Chondrocyte (in vitro differentiated cells): ENCODE measurements at regions not wholly inside any gene's neighbourhood (a gene's known extent, or its start where the extent isn't known, plus 50 kb on each side); places are given as distances from the start of the nearest gene placed in this dataset.

Experiments
- DNase-seq: peaks from one replicate; pipeline ENCODE4 v3.0.0; 2021; ENCODE audit warnings: mixed read lengths, low spot score
- H3K27ac Mint-ChIP-seq: one replicate; pipeline ENCODE4 v1.8.0; 2021; ENCODE audit warnings: mild to moderate bottlenecking, moderate library complexity, mixed read lengths; ENCODE audit not compliant: unreplicated experiment
- H3K27me3 Mint-ChIP-seq: 2 replicates; pipeline ENCODE4 v1.8.0; 2021; ENCODE audit warnings: low read depth, mixed read lengths
- H3K36me3 Mint-ChIP-seq: 2 replicates; pipeline ENCODE4 v1.8.0; 2021; ENCODE audit warnings: low read depth, mixed read lengths
- H3K4me1 Mint-ChIP-seq: 2 replicates; pipeline ENCODE4 v1.8.0; 2021; ENCODE audit warnings: low read depth, mild to moderate bottlenecking, mixed read lengths
- H3K4me3 Mint-ChIP-seq: one replicate; pipeline ENCODE4 v1.8.0; 2021; ENCODE audit warnings: mild to moderate bottlenecking, moderate library complexity, mixed read lengths; ENCODE audit not compliant: unreplicated experiment
- H3K9me3 Mint-ChIP-seq: 2 replicates; pipeline ENCODE4 v1.8.0; 2021; ENCODE audit warnings: low read depth, mixed read lengths
- CTCF ChIP-seq: fragments of 200-600 bp; sonication (generic); IDR thresholded peaks from 2 replicates; pipeline ENCODE4 v1.5.0; 2021; ENCODE audit warnings: antibody characterized with exemption, mild to moderate bottlenecking, moderate library complexity

- peaks cover 2% of the 10 kb centered on the region for H3K9me3 Mint-ChIP-seq
- no peaks in the 10 kb centered on the region for H3K4me1 Mint-ChIP-seq
- H3K27ac Mint-ChIP-seq: no peak overlapping the region
- H3K36me3 Mint-ChIP-seq: no peaks in the 10 kb centered on the region
- H3K27me3 Mint-ChIP-seq: no peaks in the 10 kb centered on the region
- no peak for TF ChIP-seq CTCF
- no peak overlapping the region for H3K4me3 Mint-ChIP-seq
- no peak for DNase-seq
These were observed 154.0 kb upstream of the ARL4C start for GRCh38 chr2:234650911-234651310.

GRCh38 chr2:234649951-234650350 lies 153.1 kb upstream of the ARL4C start:
- Mint-ChIP-seq H3K27me3 (no peaks in the 10 kb centered on the region), H3K4me3 (no peak overlapping the region), H3K27ac (no peak overlapping the region), H3K9me3 (peaks cover 2% of the 10 kb centered on the region), H3K4me1 (no peaks in the 10 kb centered on the region), H3K36me3 (no peaks in the 10 kb centered on the region)
- no peak for DNase-seq
- TF ChIP-seq CTCF: no peak

GRCh38 chr2:234643407-234643806 lies 146.5 kb upstream of the ARL4C start:
- H3K9me3 Mint-ChIP-seq: peaks cover 22% of the 10 kb centered on the region
- H3K27me3 Mint-ChIP-seq: no peaks in the 10 kb centered on the region
- no peak overlapping the region for H3K4me3 Mint-ChIP-seq
- no peak for TF ChIP-seq CTCF
- no peaks in the 10 kb centered on the region for H3K4me1 Mint-ChIP-seq
- DNase-seq: no peak
- H3K27ac Mint-ChIP-seq: no peak overlapping the region
- peaks cover 2% of the 10 kb centered on the region for H3K36me3 Mint-ChIP-seq

- Mint-ChIP-seq H3K4me1 (no peaks in the 10 kb centered on the region), H3K4me3 (no peak overlapping the region), H3K27me3 (no peaks in the 10 kb centered on the region), H3K9me3 (peaks cover 22% of the 10 kb centered on the region), H3K36me3 (peaks cover 2% of the 10 kb centered on the region), H3K27ac (no peak overlapping the region)
- no peak for DNase-seq
- no peak for TF ChIP-seq CTCF
These were observed 144.2 kb upstream of the ARL4C start for GRCh38 chr2:234641086-234641485.

GRCh38 chr2:234640657-234641056 lies 143.8 kb upstream of the ARL4C start:
- Mint-ChIP-seq H3K36me3 (peaks cover 2% of the 10 kb centered on the region), H3K4me3 (no peak overlapping the region), H3K9me3 (peaks cover 22% of the 10 kb centered on the region), H3K27me3 (no peaks in the 10 kb centered on the region), H3K4me1 (no peaks in the 10 kb centered on the region), H3K27ac (no peak overlapping the region)
- TF ChIP-seq CTCF: no peak
- DNase-seq: no peak
